AG10803 (cell line): ENCODE measurements at regions not wholly inside any gene's neighbourhood (a gene's known extent, or its start where the extent isn't known, plus 50 kb on each side); places are given as distances from the start of the nearest gene placed in this dataset.
"Not testable (repeated sequence)": the region's sequence is repeated elsewhere in the genome, so short reads cannot be mapped to it uniquely, and the experiment has no call there.

Experiments
- DNase-seq: peaks from one replicate; pipeline ENCODE4 v3.0.0; 2010; ENCODE audit warnings: low read depth
- H3K4me3 ChIP-seq: 2 replicates; pipeline ENCODE4 v1.5.1; 2011; ENCODE audit warnings: mild to moderate bottlenecking, low read length, control low read depth
- TF ChIP-seq, protein P1 (sequence below): conservative IDR thresholded peaks from 2 replicates; pipeline ENCODE4 v1.5.1; 2011; ENCODE audit warnings: mild to moderate bottlenecking, low read length, control low read depth, inconsistent platforms

DNA sequence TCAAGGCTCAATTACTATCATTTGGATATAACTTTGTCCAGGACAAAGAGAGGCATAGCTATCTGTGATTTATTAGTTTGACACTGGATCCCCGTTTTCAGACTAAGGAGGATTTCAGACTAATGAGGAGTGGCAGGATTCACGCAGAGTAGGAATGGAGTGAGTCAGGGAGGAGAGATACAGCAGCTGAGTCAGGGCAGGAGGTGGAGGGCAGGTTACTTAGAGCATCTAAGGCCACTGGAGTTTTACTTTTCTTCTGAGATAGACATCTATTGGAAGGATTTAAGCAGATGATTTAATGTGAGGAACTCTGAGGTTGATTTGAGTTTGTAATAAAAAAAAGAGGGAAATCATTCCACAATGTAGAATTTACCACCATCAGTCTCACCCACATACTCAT is 110.6 kb downstream of the RPIA start:
- not testable (repeated sequence) for DNase-seq, H3K4me3 ChIP-seq

DNA sequence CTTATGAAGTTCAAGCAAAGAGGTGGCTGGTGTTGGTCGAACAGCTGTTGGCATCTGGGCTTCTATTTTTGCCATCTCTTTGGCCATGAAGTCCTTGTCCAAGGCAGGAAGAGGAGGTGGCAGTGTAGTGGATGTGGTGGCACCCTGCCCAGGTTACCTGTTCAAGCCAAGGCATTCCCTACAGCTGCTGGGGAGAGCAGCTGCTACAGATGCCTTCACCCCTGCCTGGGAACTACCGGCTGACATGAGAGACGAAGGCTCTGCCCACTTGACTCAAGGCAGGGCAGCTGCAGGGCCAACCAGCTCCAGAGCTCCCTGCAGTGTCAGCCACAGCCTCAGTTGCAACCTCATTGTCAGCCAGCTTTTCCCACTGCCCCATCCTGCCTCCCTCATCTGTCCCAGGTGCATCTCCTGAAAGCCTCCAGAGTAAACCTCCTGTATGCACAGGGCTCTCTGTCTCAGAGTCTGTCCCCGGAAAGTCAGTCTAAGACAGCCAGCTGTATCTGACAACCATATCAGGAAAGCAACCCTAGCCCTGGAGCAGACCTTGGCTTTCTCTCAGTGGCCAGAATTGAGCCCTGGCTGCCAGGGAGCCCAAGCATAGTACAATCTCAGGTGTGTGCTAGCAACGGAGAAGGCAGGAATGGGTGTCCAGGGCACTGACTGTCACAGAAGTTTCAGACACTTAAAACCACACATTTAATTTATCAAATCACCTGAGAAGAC is 115.9 kb downstream of the RPIA start:
- TF ChIP-seq, protein P1, sequence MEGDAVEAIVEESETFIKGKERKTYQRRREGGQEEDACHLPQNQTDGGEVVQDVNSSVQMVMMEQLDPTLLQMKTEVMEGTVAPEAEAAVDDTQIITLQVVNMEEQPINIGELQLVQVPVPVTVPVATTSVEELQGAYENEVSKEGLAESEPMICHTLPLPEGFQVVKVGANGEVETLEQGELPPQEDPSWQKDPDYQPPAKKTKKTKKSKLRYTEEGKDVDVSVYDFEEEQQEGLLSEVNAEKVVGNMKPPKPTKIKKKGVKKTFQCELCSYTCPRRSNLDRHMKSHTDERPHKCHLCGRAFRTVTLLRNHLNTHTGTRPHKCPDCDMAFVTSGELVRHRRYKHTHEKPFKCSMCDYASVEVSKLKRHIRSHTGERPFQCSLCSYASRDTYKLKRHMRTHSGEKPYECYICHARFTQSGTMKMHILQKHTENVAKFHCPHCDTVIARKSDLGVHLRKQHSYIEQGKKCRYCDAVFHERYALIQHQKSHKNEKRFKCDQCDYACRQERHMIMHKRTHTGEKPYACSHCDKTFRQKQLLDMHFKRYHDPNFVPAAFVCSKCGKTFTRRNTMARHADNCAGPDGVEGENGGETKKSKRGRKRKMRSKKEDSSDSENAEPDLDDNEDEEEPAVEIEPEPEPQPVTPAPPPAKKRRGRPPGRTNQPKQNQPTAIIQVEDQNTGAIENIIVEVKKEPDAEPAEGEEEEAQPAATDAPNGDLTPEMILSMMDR = no peak
- DNase-seq = no peak
- no peak overlapping the region for H3K4me3 ChIP-seq

GRCh38 chr2:88808083-88808482 is 116.6 kb downstream of the RPIA start:
- no peak overlapping the region for H3K4me3 ChIP-seq
- DNase-seq = no peak
- TF ChIP-seq, protein P1 = no peak

DNA sequence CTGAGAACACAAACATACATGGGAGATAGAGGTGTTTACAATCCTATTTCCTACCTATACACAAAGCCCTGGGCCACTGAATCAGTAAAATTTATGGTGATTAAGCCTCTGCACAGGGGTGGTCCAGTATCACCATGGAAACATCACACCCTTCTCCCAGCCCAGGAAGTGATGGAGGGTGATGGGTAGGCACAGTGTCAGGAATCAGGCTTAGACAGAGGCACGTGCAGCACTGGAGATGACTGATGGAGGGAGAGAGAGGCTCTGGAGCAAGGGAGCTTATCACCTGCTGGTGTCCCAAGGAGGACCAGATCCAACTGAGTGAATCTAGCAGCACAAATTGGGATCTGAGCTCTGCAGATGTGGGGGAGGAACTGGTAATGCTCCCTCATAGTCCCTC is 117.2 kb downstream of the RPIA start:
- no peak overlapping the region for H3K4me3 ChIP-seq
- no peak for DNase-seq
- TF ChIP-seq, protein P1 = no peak

GRCh38 chr2:88809216-88809615 is 117.7 kb downstream of the RPIA start:
- H3K4me3 ChIP-seq = no peak overlapping the region
- TF ChIP-seq, protein P1 = no peak
- no peak for DNase-seq

GRCh38 chr2:88810017-88810416 is 118.5 kb downstream of the RPIA start:
- DNase-seq = no peak
- TF ChIP-seq, protein P1 = no peak
- H3K4me3 ChIP-seq = no peak overlapping the region

GRCh38 chr2:88810488-88810887 is 119.0 kb downstream of the RPIA start:
- TF ChIP-seq, protein P1 = no peak
- H3K4me3 ChIP-seq = no peak overlapping the region
- DNase-seq = no peak
